Activated T-cell treated with anti-CD3 and anti-CD28 coated beads for 4 hours (primary cell): ENCODE measurements at regions not wholly inside any gene's neighbourhood (a gene's known extent, or its start where the extent isn't known, plus 50 kb on each side); places are given as distances from the start of the nearest gene placed in this dataset.
"Not testable (repeated sequence)": the region's sequence is repeated elsewhere in the genome, so short reads cannot be mapped to it uniquely, and the experiment has no call there.

ENCODE experiments used
- DNase-seq: peaks from one replicate; pipeline ENCODE4 v3.0.0-alpha.2; 2020

DNA sequence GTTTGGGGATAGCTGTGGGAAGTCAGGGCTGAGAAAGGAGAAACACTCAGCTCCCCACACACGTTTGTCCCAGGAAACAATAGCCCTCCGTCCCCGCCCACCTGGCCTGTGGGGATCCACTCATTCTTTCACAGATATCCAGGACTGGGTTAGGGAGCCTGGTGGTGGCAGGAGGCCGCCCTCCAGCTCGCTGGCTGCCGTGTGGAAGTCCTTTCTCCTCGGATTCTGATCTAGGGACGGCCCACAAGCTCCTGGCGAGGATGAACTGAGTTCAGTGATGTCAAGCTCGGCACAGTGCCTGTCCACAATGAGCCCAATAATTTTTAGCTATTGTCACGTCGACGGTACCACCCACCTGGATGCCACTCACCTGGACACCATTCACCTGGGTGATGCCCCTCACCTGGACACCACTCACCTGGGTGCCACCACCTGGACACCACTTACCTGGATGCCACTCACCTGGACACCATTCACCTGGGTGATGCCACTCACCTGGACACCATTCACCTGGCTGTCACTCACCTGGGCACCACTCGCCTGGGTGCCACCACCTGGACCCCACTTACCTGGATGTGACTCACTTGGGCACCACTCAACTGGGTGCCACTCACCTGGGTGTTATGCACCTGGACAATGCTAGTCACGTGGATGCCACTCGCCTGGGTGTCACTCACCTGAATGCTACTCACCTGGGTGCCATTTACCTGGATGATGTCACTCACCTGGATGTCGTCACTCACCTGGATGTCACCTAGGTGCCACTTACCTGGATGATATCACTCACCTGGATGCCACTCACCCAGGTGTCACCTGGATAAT, 172.5 kb upstream of the FOXF1 start:
- DNase-seq = no peak

DNA sequence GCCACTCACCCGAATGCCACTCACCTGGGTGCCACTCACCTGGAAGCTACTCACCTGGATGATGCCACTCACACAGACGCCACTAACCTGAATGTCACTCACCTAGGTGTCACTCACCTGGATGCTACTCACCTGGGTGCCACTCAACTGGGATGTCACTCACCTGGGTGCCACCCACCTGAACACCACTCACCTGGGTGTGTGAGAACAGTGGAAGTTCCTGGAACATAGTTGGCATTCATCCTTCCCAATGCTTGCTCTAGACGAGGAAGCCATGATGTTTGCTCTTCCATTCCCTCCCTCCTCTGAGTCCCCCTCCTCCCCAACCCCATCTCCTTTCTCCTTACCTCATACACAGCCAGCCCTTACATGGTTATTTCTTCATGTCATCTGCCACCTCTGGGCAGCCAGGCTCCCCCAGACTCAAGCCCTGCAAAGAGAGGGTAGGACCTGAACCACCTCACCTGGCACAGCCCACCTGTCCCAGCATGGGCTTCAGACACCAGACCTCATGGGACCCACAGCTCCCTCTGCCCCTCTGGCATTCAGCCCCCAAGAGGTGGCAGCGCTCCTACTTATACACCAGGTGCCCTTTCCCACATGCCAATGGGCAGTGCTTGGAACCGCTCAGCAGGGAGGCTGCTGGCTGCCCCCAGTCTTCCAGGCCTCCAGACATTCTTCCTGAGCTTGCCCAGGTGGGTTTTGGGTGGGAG, 171.8 kb upstream of the FOXF1 start:
- DNase-seq = no peak

DNA sequence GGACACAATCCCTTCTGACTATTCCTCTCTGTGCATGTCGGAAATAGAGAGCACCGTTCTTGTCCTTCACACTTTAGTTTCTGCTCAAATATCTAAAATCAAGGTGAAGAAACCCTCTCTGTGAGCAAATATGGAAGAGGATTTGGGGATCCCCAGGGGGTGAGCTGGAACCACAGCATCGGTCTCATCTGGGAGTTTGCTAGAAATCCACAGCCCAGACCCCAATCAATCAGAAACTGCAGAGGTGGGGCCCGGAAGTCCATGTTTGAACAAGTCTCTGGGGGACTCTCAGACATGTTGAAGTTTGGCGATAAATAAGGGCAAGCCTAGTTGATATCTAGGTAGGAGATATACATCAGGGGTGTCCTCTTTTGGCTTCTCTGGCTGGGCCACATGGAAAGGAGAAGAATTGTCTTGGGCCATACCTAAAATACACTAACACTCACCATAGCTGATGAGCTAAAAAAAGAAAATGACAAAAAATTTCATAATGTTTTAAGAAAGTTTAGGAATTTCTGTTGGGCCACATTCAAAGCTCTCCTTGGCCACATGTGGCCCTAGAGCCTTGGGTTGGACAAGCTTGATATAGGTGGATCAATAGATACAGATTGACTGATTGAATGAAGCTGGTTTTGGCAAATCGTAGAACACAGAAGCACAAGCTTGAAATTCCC, 168.0 kb upstream of the FOXF1 start:
- no peak for DNase-seq

DNA sequence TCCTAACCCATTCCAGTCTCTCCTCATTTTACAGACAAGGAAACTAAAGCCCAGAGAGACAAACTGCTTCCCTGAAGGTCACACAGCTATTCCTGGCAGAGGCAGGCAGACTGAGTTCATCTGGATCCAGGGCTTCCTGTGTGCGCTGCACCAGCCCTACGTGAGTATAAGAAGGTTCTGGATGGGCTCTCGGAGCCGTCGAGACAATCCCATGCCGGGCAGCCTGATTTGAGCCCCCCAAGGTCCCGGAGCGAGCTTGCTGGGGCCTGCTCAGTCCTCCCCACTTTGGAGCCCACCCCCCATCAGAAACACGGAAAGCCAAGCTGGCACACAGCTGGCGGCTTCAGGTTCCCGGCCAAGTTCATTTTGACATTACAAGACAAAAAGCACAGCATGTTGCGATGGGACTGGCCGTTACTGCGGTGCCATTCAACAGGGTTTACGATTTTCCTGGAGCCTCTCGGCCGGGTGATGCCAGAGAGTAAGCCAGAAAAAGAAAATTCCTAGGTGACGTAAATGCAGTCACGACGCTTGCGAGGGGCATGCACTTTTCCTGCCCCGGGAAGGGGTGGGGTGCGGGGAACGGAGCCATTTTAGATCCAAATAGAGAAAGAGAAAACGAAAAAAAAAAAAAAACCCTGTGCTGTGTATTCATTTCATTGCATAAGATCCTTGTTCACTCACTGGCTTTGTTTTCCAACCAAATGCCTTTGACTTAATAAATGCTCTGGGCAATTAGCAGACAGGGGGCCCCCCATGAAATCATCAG, 167.1 kb upstream of the FOXF1 start:
- no peak for DNase-seq

DNA sequence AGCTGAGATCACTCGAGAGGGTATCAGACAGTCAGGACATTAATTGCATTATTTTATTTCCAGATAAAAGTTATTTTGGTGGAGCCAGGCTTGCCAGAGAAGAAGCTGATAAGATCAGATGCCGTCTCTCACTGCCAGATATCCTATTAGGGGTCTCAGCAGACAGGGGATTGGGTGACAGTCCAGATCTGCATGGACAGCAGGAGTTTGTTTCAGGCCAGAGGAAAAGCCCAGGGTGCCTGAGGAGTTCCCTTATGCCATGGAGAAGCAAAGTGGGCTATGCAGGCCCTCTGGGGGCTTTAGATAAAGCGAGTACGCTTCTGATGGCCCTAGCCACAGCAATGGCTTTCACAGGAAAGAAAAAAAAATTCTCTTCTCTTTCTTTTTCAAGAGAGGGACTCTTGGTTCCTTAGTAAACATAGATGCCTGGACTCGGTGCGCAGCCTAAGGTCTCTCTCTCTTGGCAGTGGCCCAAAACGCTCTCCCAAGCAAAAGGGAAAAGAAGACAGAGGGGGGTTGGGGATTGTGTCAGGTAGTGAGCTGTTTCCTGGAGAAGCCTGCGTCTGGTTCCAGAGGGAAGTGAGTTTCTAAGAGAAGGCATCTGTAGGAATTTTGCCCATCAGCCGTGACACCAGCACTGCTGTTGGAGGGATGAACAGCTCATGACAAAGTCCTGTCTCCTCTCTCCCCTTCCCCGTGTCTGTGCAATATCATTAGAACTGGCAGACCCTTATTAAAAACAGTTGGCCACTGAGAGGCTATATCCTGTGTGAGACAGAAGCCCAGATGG, 166.3 kb upstream of the FOXF1 start:
- DNase-seq = no peak

DNA sequence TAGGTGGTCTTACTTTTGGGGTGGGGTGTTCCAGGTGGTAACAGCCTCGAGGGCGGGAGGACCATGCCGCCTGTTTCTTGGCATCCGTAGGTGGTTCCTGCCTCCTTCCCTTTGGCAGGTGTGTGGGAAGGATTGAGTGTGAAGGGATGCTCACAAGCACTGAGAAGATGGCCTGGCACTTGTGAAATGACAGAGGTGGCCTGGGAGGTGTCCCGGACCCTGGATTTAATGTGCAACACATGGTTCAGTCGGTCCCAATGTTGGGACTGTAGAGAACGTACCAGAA, 165.8 kb upstream of the FOXF1 start:
- DNase-seq = no peak

DNA sequence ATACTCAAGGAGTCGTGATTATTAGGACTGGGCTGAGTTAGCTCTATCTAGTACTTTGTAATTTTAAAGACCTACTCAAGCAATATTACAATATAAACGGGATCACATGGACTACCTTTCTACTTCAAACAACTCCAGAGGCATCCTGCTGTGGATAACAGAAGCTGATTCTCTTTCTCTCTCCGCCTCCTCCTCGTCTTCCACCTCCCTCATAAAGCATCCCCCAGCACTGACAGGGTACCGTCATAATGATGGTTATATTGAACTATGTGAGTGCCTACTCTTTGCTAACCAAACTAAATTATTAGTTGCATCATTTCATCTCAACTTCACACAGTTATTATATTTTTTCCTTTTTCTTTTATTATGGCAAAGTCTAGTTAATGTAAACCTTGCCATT, 165.4 kb upstream of the FOXF1 start:
- no peak for DNase-seq

DNA sequence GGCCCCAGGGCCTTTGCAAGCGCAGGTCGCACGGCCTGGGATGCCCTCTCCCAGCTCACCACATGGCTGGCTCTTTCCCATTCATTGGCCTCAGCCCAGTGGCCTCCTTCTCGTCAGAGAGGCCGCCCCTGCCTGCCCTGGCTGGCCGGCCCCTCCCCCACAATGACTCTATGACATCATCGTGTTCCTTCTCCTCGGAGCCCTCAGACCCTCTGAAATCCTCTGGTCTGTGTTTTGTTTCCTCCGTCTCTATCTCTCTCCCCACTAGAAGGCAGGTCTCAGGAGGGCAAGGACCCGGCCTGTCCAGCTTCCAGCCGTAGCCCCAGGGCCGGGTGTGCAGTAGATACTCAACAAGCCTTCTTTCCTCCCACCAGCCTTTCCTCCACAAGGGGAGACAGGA, 164.8 kb upstream of the FOXF1 start:
- DNase-seq = no peak

DNA sequence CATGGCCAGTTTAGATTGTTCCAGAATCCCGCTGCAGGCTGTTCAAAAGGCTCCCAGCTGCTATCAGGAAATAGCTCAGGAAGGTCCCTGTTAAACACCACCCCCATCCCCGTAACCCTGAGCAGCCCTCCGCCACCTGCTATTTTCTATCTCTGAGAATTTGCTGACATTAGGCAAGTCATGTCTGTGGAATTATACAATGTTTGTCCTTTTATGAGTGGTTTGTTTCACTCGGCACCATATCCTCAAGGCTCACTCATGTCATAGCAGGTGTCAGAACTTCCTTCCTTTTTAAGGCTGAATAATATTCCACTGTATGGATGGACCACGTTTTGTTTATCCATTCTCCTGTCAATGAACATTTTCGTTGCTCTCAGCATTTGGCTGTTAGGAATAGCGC, 164.3 kb upstream of the FOXF1 start:
- no peak for DNase-seq

DNA sequence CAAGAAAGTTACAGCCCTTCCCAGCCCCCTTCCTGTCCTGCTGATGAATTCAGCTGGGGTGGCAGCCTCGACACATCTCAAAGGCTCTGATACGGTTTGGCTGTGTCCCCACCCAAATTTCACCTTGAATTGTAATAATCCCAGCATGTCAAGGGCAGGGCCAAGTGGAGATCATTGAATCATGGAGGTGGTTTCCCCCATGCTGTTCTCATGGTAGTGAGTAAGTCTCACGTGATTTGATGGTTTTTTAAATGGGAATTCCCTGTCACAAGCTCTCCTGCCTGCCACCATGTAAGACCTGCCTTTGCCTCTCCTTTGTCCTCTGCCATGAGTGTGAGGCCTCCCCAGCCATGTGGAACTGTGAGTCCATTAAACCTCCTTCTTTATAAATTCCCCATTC, 163.2 kb upstream of the FOXF1 start:
- no peak for DNase-seq

DNA sequence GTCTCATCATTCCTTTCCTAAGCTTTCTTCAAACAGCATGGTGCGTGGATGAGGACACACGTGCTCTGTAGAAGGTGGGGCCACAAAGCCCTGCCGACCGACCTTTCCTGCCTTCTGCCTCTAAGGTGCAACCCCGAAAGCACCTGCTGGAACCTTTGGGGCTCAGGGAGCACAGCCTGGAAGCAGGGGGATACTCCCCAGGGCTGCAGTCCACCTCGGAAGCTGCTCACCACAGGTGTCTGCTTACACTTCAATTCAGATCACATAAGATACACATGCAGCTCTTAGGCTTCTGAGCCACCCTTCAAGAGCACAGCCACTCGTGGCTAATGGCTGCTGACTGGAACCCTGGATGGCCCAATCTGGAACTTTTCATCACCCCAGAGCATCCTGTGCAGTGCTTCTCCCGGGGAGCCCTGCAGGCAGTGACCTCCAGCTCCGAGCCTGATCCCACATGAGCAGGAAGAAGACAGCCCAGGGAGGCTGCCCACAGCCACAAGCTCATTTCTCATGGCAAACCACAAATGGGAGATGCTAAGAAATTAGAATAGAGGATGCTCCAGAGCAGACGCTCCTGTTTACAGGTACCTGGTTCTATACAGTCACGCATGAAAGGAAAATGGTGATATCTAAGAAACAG, 162.3 kb upstream of the FOXF1 start:
- DNase-seq = no peak

DNA sequence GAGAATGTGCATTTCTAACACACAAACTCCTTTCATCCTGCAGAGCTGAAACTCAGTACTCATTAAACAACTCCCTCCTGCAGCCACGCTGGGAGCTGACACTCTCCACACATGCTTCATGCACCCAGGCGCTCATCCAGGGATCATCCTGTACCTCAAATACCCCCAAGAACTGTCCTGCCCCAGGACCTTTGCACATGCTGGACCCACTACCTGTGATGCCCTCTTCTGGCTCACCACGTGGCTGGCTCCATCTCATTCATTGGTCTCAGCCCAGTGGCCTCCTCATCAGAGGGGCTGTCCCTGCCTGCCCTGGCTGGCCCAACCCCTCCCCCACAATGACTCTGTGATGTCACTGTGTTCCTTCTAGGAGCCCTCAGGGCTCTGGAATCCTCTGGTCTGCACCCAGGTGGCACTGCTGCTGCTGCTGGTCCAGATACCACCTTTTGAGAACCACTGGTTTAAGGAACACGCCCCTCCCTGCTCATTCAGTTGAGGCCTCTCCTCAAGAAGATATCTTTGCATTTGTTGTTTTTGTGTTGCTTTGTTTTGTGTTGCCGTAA, 160.9 kb upstream of the FOXF1 start:
- DNase-seq = no peak

DNA sequence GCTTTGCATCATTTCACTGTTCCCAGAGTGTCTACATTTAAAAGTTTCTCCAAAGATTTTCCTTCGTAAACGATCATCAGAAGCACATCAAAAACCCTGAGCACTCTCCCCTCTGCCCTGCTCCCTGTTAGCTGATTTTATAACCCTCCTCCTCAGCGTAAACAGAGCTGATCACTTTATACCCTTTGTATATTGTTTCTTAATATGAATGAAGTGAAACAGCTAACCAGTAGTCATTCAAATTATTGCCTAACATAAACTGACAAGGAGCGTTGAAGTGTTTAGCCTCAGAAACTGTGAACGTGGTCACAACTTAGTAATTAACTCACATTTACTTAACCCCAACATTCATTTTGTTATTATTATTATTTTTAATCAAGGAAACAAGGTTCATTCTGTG, 160.0 kb upstream of the FOXF1 start:
- DNase-seq = no peak

DNA sequence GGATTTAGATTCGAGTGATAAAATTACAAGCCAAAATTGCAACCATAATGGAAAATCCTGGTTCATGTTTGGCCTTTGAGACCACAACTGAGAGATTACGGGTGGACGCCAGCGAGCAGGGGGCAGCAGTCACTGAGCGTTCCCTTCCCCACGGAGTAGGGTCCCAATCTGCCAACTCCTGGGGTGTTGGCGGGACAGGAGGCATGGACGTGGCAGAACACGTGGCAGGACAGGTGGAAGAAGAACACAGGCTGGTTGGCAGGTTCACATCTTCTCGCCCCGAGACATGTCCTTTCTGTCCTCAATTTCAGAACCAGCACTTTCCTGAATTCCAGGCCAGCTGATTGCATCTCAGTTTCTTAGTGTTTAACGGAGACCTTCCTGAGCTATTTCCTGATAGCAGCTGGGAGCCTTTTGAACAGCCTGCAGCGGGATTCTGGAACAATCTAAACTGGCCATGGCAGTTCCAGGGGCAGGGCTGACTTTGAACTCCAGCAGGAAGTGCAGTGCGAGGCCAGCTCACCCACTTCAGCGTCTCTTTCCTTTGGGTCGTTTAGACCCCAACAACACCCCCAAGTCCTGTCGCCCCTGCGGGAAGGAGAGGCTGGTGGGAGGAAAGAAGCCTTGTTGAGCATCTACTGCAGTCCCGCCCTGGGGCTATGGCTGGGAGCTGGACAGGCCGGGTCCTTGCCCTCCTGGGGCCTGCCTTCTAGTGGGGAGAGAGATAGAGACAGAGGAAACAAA, 159.1 kb upstream of the FOXF1 start:
- no peak for DNase-seq

DNA sequence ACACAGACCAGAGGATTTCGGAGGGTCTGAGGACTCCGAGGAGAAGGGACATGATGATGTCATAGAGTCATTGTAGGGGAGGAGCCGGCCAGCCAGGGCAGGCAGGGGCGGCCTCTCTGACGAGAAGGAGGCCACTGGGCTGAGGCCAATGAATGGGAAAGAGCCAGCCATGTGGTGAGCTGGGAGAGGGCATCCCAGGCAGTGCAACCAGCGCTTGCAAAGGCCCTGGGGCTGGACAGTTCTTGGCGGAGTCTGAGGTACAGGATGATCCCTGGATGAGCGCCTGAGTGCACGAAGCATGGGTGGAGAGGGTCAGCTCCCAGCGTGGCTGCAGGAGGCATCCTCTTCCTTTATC, 158.6 kb upstream of the FOXF1 start:
- not testable (repeated sequence) for DNase-seq

DNA sequence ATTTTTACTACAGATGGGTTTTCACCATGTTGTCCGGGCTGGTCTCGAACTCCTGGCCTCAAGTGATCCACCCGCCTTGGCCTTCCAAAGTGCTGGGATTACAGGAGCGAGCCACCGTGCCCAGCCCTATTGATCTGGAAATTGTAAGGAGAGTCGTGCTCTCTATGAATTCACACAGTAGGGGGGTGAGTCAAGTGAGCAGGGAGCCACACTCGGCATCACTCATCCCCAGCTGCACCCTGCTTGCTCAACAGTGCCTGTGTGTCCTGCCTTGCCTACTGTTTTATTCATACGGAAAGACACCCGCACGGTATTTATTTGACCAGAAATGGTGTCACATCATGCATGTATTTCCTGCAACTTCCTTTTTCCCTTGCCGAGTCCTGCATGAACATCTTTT, 157.2 kb upstream of the FOXF1 start:
- DNase-seq = no peak

DNA sequence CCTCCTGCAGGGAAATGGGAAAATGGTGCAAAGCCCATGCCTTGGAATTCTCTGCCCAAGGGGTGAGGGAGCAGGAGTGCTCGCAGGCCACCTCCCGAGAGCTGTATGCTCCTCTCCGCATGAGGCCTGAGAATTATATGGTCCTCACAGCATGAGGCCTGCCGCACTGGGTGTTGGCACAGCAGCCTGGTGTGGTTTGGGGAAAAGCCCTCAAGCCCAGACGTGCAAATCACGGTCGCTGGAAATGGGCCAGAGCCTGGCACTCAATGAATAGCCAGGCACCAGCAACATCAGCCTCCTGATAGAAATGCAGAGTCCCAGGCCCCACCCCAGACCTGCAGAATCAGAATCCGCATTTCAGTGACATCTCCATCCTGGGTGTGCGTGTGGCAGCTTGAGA, 156.4 kb upstream of the FOXF1 start:
- no peak for DNase-seq

DNA sequence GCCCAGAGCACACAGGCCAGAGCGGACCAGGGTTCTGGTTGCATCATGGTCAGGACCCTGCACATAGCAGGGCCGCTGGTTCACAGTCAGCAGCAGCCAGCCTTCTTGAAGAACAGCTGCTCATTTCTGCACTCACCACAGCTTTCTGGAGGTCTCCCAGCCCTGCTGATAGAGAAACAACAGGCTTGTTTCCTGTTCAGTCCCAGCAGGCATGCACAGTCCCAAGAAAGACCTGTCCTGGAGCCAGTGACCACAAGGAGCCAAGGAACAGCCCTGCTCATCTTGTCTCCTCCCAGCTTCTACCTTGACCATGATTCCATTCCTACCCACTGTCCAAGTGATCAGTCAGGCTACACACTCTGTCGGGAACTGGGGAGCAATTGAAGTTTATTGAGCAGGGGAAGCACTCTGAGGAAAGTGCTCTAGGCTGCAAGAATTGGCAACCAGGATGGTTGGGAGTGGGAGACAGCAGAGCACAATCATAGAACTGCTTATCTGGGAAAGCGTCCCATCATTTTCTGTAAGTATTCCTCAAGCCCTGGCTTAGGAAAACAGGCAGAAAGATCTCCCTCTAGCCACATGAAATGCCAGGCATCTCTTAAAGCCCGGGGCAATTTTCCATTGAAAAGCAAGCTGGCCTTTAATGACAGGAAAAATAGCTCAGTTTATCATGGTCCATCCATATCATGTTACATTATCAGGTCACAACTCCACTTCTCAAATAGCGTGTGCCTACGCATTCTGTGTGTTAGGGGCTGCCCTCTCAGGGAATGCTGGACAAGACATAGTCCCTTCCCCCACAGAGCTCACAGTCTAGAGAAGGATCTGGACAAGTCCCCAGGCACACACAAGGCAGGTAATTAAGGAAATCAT, 155.4 kb upstream of the FOXF1 start:
- DNase-seq = no peak

DNA sequence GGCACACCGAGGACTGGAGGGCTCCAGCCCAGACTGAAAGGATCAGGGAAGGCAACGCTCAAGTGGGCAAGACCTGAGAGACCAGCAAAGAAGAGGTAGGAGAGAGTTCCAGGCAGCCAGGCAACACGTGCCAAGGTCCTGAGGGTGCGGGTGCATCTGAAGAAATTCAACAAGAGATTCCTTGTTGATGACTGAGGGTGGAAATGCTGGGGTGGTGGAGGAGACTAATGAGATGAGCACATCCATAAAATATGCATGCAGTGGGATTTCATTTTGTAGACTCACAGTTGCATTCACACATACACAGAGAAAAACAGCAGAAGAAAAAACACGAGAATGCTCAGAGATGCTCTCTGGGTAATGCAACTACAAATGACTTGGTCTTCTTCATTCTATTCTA, 154.8 kb upstream of the FOXF1 start:
- no peak for DNase-seq

DNA sequence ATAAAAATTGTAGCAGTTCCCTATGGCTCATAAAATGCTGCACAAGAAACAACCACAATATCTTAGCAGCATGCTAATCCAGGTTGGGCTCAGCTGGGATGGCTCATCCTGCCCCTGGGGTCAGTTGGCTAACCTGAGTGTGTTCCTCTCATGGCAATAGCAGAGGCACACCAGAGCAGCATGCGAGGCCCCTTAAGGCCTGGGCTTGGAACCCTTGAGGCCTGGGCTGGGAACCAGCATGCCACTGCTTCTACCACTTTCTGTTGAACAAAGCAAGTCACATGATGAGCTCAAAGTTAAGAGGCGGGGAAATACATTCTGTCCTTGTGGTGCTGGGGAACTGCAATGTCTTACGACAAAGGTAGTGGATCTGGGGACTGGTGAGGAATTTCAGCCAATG, 154.4 kb upstream of the FOXF1 start:
- DNase-seq = no peak
